GM23248 (cell line): ENCODE measurements at regions not wholly inside any gene's neighbourhood (a gene's known extent, or its start where the extent isn't known, plus 50 kb on each side); places are given as distances from the start of the nearest gene placed in this dataset.

Experiments used
- DNase-seq: peaks from one replicate; pipeline ENCODE4 v3.0.0-alpha.2; 2015
- H2AFZ ChIP-seq: fragments of 200-600 bp; sonication (generic); 2 replicates; pipeline ENCODE4 v1.6.1; 2016; ENCODE audit warnings: antibody characterized with exemption
- H3F3A ChIP-seq: fragments of 200-600 bp; sonication (generic); 2 replicates; pipeline ENCODE4 v1.6.1; 2016; ENCODE audit warnings: mild to moderate bottlenecking, antibody characterized with exemption, mixed run types; ENCODE audit not compliant: insufficient read depth
- H3K27ac ChIP-seq: fragments of 200-600 bp; sonication (generic); 2 replicates; pipeline ENCODE4 v1.5.1; 2016; ENCODE audit warnings: mild to moderate bottlenecking
- H3K27me3 ChIP-seq: fragments of 200-600 bp; sonication (generic); replicated peaks from 2 replicates; pipeline ENCODE4 v1.6.1; 2016; ENCODE audit warnings: mild to moderate bottlenecking; ENCODE audit not compliant: insufficient read depth
- H3K36me3 ChIP-seq: fragments of 200-600 bp; sonication (generic); 2 replicates; pipeline ENCODE4 v1.6.1; 2016; ENCODE audit warnings: low read depth, mild to moderate bottlenecking
- H3K4me1 ChIP-seq: fragments of 200-600 bp; sonication (generic); 2 replicates; pipeline ENCODE4 v1.6.1; 2016; ENCODE audit warnings: mild to moderate bottlenecking; ENCODE audit not compliant: insufficient read depth
- H3K4me2 ChIP-seq: fragments of 200-600 bp; sonication (generic); one replicate; pipeline ENCODE4 v1.6.1; 2016; ENCODE audit warnings: mild to moderate bottlenecking; ENCODE audit not compliant: unreplicated experiment
- H3K4me3 ChIP-seq: fragments of 200-600 bp; sonication (generic); 2 replicates; pipeline ENCODE4 v1.5.1; 2016; ENCODE audit warnings: mild to moderate bottlenecking
- H3K79me2 ChIP-seq: fragments of 200-600 bp; sonication (generic); 2 replicates; pipeline ENCODE4 v1.6.1; 2016; ENCODE audit warnings: mild to moderate bottlenecking; ENCODE audit not compliant: insufficient read depth
- H3K9ac ChIP-seq: fragments of 200-600 bp; sonication (generic); 2 replicates; pipeline ENCODE4 v1.6.1; 2016; ENCODE audit warnings: mild to moderate bottlenecking
- H3K9me2 ChIP-seq: fragments of 200-600 bp; sonication (generic); 2 replicates; pipeline ENCODE4 v1.6.1; 2016; ENCODE audit warnings: mixed run types, mild to moderate bottlenecking, moderate library complexity; ENCODE audit not compliant: insufficient read depth
- H3K9me3 ChIP-seq: fragments of 200-600 bp; sonication (generic); one replicate; pipeline ENCODE4 v1.6.1; 2017; ENCODE audit warnings: low read depth
- H4K20me1 ChIP-seq: fragments of 200-600 bp; sonication (generic); 2 replicates; pipeline ENCODE4 v1.6.0; 2016; ENCODE audit not compliant: insufficient read depth
- EZH2 ChIP-seq: fragments of 200-600 bp; sonication (generic); IDR thresholded peaks from 2 replicates; pipeline ENCODE4 v1.6.1; 2018; ENCODE audit warnings: antibody characterized with exemption, mild to moderate bottlenecking; ENCODE audit not compliant: insufficient read depth, poor library complexity, severe bottlenecking
- EZH2phosphoT487 ChIP-seq: fragments of 200-600 bp; sonication (generic); IDR thresholded peaks from 2 replicates; pipeline ENCODE4 v1.6.1; 2018; ENCODE audit warnings: antibody characterized with exemption, moderate library complexity, mild to moderate bottlenecking, low read depth; ENCODE audit not compliant: insufficient read depth
- WGBS, 2 experiments: methylation state at CpG; one replicate each; pipeline ENCODE4 v1.1.6; 2015 to 2017; ENCODE audit warnings: low lambda C conversion rate in 2 of 2, low coverage in 1 of 2; ENCODE audit errors: missing lambda C conversion rate in 2 of 2; 5-methylcytosine and 5-hydroxymethylcytosine counted together
- in situ Hi-C: fragments of 300-500 bp; cut with MboI; formaldehyde crosslinking; loops from 2 replicates; pipeline ENCODE4 v1.15.0; 2020

DNA sequence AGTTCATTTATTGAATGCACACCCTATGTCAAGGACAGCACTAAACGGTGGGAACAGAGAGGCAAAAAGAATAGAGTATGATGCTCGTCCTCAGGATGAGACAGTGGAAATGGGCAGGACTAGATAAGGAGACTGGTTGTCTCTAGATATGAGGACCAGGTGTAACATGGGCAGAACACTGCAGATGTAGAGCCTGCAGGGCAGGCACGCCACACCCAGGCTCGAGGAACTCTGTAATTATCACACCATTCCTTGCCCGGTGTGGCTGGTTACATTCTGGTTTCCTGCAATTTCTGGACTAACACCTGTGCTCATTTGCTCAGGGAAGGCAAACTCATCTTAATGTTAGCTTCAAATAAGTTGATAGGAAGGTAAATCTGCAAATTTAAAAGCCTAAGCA lies 334.4 kb downstream of the DHX15 start:
- no peak overlapping the region for H2AFZ ChIP-seq
- H3F3A ChIP-seq = no peaks in the 10 kb centered on the region
- in situ Hi-C loops = no loop called here
- no peaks in the 10 kb centered on the region for H4K20me1 ChIP-seq
- H3K27me3 ChIP-seq = peaks cover 30% of the 10 kb centered on the region; the same call in 1 of the 2 replicates
- no peak overlapping the region for H3K4me3 ChIP-seq
- TF ChIP-seq EZH2phosphoT487 (no peak), EZH2 (no peak)
- H3K36me3 ChIP-seq = no peaks in the 10 kb centered on the region
- no peak overlapping the region for H3K27ac ChIP-seq
- 57 to 61% methylated on average over 5 of the region's 5 CpGs for WGBS, 2 experiments
- no peaks in the 10 kb centered on the region for H3K4me1 ChIP-seq
- H3K79me2 ChIP-seq = no peaks in the 10 kb centered on the region
- H3K9ac ChIP-seq = no peak overlapping the region
- H3K9me2 ChIP-seq = no peaks in the 10 kb centered on the region
- DNase-seq = no peak
- no peaks in the 10 kb centered on the region for H3K9me3 ChIP-seq
- no peak overlapping the region for H3K4me2 ChIP-seq

DNA sequence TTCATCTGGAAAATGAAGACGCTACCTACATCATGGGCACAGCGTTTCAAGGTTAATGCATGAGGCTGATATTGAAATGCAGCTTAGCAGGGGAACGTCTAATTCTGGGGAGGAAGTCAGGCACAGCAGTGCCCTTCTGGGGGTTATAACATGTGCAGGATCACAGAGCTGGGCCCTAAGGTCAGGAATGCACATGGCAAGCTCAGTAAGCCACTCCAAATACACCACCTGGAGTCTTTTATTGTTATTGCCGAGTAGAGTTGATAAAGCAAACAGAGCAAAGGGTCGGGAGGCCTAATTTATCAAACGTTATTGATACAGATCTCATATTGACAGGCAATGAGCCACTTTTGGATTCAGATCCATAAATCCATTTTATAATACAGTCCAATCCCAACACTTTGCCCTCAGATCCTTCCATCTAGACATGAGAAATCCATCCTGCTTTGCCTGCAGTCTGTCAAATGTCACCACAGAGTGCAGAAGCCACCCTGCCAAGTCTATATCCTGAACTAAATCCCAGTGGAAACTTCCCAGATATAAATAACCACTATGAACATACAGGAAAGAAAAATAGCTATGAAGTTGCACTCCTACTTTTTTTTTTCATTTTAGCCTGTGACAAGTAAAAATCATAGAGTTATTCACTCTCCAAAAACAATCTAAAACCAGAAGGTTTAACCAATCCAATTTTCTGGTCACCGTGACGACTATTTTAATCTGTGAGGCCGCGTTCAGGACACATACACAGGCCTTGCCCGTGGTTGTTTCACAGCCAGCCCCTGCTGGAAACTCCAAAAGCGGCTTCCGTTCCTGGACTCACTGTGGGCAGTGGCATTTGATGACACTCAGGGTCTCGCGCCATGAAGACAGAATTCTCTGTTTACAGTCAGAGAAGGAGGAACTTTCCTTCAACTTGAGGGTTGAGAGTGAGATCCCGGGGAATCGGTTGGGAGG lies 335.4 kb downstream of the DHX15 start:
- no peaks in the 10 kb centered on the region for H3K9me3 ChIP-seq
- H3K9me2 ChIP-seq = no peaks in the 10 kb centered on the region
- DNase-seq = no peak
- no peak overlapping the region for H3K4me2 ChIP-seq
- 76 to 80% methylated on average over 17 of the region's 17 CpGs for WGBS, 2 experiments
- no peaks in the 10 kb centered on the region for H3F3A ChIP-seq
- no peaks in the 10 kb centered on the region for H3K79me2 ChIP-seq
- H2AFZ ChIP-seq = no peak overlapping the region
- H3K27ac ChIP-seq = no peak overlapping the region
- no peaks in the 10 kb centered on the region for H3K4me1 ChIP-seq
- peaks cover 38% of the 10 kb centered on the region for H3K27me3 ChIP-seq
- in situ Hi-C loops = no loop called here
- H3K4me3 ChIP-seq = no peak overlapping the region
- H3K9ac ChIP-seq = no peak overlapping the region
- no peaks in the 10 kb centered on the region for H4K20me1 ChIP-seq
- TF ChIP-seq EZH2 (no peak), EZH2phosphoT487 (no peak)
- H3K36me3 ChIP-seq = no peaks in the 10 kb centered on the region

DNA sequence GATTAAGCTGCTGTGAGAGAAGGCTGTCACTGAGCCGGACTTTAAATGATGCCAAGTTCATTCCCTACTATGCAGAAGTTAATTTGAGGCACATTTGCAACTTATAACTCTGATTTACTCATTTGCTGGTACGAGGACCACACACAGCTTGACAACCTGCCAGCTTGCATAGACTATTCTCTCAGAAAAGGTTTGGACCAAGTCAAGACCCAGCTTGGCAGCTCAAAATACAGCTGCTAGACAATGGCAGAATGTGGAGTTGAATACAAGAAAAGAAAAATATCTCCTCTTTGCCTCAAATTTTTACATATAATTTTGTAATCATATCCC lies 338.9 kb downstream of the DHX15 start:
- no peak overlapping the region for H2AFZ ChIP-seq
- DNase-seq = no peak

DNA sequence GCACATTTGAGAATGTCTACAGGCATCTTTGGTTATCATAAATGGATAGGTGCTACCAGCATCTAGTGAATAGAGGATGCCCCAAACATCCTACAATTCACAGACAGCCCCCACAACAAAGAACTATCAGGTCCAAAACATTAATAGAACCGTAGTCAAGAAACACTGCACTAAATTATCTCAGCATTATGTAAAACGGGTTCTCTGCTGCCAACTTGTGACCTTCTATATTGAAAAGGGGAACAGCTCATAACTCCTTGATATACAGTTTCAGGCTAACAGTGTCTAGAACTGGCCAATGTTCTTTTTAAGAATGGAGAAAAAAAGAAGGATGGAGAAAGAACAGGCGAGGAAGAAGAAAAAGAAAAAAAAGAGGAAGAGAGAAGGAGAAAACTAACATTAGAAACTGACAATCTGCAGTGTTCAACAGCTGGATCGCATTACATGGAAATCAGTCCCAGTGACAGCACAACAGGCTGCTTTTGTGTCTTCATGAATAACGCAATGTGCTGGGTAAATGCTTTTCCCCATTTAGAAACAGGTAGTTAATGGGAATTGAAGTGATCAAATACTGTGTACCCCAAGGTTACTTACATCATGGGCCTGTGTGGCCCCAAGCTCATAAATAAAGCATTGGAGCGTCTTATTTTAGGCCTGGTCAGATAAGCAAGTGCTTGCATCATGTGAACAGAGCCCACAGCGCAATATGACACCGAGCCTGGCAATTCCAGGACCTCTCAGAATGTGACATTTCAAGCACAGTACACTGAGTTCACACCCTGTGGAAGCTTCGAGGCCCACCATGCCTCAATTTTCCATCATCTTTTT lies 339.5 kb downstream of the DHX15 start:
- DNase-seq = no peak
- H3K4me2 ChIP-seq = no peak overlapping the region

More for the DNA sequence above, 338.9 kb downstream of the DHX15 start:
- in situ Hi-C loops = no loop called here
- peaks cover 57% of the 10 kb centered on the region for H3K27me3 ChIP-seq
- no peak overlapping the region for H3K9ac ChIP-seq
- H3K9me3 ChIP-seq = no peaks in the 10 kb centered on the region
- H3K9me2 ChIP-seq = no peaks in the 10 kb centered on the region
- H3F3A ChIP-seq = no peaks in the 10 kb centered on the region
- no peak overlapping the region for H3K27ac ChIP-seq
- H3K4me2 ChIP-seq = no peak overlapping the region
- H3K4me3 ChIP-seq = no peak overlapping the region
- WGBS, 2 experiments = 22 to 26% methylated on average over 2 of the region's 2 CpGs
- no peaks in the 10 kb centered on the region for H3K4me1 ChIP-seq
- no peaks in the 10 kb centered on the region for H3K79me2 ChIP-seq
- no peaks in the 10 kb centered on the region for H3K36me3 ChIP-seq
- H4K20me1 ChIP-seq = no peaks in the 10 kb centered on the region
- TF ChIP-seq EZH2phosphoT487 = no peak
- TF ChIP-seq EZH2 = no peak

More for the DNA sequence above, 339.5 kb downstream of the DHX15 start:
- Histone ChIP-seq H3K27me3 (peaks cover 53% of the 10 kb centered on the region), H3K4me1 (no peaks in the 10 kb centered on the region), H3K27ac (no peak overlapping the region), H3K36me3 (no peaks in the 10 kb centered on the region), H3K9me2 (no peaks in the 10 kb centered on the region), H3F3A (no peaks in the 10 kb centered on the region), H3K4me3 (no peak overlapping the region), H2AFZ (no peak overlapping the region), H4K20me1 (no peaks in the 10 kb centered on the region), H3K9me3 (no peaks in the 10 kb centered on the region), H3K9ac (no peak overlapping the region), H3K79me2 (no peaks in the 10 kb centered on the region)
- WGBS, 2 experiments = 15 to 16% methylated on average over 9 of the region's 9 CpGs
- TF ChIP-seq EZH2 (no peak), EZH2phosphoT487 (no peak)
- in situ Hi-C loops = no loop called here
